Suprapubic skin (tissue), 4 donors: ENCODE measurements at regions not wholly inside any gene's neighbourhood (a gene's known extent, or its start where the extent isn't known, plus 50 kb on each side); places are given as distances from the start of the nearest gene placed in this dataset.

Experiments
- EP300 ChIP-seq: sonication (generic); formaldehyde crosslinking; IDR thresholded peaks from one replicate; pipeline ENCODE4 v1.6.1; 2017; ENCODE audit warnings: antibody characterized with exemption
- POLR2AphosphoS5 ChIP-seq, 3 donors: sonication (generic); formaldehyde crosslinking; IDR thresholded peaks; one replicate each; pipeline ENCODE4 v1.6.1; 2017; ENCODE audit warnings: antibody characterized with exemption in 3 of 3
- TF ChIP-seq, protein P1 (sequence below), 2 donors: fragments of 200-600 bp in 1 of 2; fragments of 450-650 bp in 1 of 2; sonication (generic) in 1 of 2; IDR thresholded peaks; one replicate each; pipeline ENCODE4 v1.5.1; 2016 to 2019; ENCODE audit warnings: antibody characterized with exemption in 2 of 2, mild to moderate bottlenecking in 1 of 2, moderate library complexity in 1 of 2

DNA sequence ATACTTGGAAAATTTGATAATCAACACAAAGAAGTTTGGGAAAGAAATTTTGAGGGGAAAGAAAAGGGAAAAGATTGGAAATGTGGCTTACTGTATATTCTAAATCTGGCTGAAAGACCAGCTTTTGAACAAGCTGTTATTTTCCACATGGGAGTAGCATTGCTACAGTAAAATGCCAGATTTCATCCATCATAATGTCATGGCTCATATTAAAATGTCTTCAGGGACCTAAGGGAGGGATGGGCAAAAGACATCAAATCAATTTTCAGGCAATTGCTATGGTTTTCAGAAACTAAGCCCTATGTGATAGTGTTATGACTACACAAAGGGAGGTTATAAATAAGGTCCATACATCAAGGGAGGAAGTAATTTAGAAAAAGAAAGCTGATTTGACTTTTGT lies 1116.9 kb upstream of the CELF2 start:
- TF ChIP-seq, protein P1, sequence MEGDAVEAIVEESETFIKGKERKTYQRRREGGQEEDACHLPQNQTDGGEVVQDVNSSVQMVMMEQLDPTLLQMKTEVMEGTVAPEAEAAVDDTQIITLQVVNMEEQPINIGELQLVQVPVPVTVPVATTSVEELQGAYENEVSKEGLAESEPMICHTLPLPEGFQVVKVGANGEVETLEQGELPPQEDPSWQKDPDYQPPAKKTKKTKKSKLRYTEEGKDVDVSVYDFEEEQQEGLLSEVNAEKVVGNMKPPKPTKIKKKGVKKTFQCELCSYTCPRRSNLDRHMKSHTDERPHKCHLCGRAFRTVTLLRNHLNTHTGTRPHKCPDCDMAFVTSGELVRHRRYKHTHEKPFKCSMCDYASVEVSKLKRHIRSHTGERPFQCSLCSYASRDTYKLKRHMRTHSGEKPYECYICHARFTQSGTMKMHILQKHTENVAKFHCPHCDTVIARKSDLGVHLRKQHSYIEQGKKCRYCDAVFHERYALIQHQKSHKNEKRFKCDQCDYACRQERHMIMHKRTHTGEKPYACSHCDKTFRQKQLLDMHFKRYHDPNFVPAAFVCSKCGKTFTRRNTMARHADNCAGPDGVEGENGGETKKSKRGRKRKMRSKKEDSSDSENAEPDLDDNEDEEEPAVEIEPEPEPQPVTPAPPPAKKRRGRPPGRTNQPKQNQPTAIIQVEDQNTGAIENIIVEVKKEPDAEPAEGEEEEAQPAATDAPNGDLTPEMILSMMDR (IDR thresholded peaks at IDR 0.05) = no peak
- no peak for TF ChIP-seq POLR2AphosphoS5 (IDR thresholded peaks at IDR 0.05)
- no peak for TF ChIP-seq EP300
